GM19452 (cell line): ENCODE measurements at regions not wholly inside any gene's neighbourhood (a gene's known extent, or its start where the extent isn't known, plus 50 kb on each side); places are given as distances from the start of the nearest gene placed in this dataset.
"Not testable (repeated sequence)": the region's sequence is repeated elsewhere in the genome, so short reads cannot be mapped to it uniquely, and the experiment has no call there.

Experiments
- ATAC-seq: cut with Tn5 transposase; IDR thresholded peaks from one replicate; pipeline ENCODE4 v1.9.1; 2021; ENCODE audit not compliant: unreplicated experiment

DNA sequence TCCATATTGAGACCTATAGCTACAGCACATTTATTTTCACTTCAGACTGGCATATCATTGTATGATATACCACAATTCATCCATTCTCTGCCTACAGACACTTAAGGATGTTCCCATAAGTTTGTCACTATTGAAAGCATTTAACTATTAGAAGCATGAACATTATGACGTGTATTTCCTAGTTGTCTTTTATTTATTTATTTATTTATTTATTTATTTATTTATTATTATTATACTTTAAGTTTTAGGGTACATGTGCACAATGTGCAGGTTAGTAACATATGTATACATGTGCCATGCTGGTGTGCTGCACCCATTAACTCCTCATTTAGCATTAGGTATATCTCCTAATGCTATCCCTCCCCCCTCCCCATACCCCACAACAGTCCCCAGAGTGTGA, 448.0 kb downstream of the TMEM232 start:
- ATAC-seq: not testable (repeated sequence)

DNA sequence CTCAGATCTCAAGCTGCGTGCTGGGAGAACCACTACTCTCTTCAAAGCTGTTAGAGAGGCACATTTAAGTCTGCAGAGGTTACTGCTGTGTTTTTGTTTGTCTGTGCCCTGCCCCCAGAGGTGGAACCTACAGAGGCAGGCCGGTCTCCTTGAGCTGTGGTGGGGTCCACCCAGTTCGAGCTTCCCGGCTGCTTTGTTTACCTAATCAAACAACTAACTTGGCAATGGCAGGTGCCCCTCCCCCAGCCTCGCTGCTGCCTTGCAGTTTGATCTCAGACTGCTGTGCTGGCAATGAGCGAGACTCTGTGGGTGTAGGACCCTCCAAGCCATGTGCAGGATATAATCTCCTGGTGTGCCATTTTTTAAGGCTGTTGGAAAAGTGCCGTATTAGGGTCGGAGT, 442.4 kb downstream of the TMEM232 start:
- not testable (repeated sequence) for ATAC-seq

- no peak for ATAC-seq
These were observed 437.5 kb downstream of the TMEM232 start for GRCh38 chr5:110288766-110289511.

GRCh38 chr5:110289512-110289810, 437.0 kb downstream of the TMEM232 start:
- ATAC-seq: no peak

GRCh38 chr5:110290542-110290941, 435.9 kb downstream of the TMEM232 start:
- ATAC-seq: no peak

DNA sequence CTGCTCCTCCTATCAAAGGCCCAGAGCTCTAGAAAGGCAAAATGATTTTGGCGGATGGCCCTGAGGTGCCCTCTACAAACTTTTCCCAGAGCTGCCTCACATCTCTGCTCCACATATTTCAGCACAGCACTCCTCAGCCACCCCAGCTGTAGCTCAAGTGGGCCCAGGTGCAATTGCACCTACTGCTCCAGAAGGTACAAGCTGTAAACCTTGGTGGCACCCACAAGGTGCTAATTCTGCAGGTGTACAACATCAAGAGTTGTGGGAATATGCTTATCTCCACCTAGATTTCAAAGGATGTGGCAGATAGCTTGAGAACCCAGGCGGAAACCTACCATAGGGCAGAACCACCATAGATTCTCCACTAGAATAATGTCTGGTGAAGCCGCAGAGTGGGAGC, 432.2 kb downstream of the TMEM232 start:
- no peak for ATAC-seq

- no peak for ATAC-seq
These were observed 429.3 kb downstream of the TMEM232 start for GRCh38 chr5:110297152-110297670.

DNA sequence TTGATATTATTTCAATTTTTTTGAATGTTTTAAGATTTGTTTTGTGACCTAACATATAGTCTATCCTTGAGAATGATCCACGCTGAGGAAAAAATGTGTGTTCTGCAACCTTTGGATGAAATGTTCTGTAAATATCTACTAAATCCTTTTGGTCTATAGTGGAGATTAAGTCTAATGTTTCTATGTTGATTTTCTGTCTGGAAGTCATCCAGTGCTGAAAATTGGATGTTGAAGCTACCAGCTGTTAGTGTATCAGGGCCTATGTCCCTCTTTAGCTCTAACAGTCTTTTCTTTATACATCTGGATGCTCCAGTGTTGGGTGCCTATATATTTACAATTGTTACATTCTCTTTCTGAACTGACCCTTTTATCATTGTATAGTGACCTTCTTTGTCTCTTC, 422.3 kb downstream of the TMEM232 start:
- ATAC-seq: no peak

- ATAC-seq: no peak
These were observed 419.8 kb downstream of the TMEM232 start for GRCh38 chr5:110306650-110307049.

DNA sequence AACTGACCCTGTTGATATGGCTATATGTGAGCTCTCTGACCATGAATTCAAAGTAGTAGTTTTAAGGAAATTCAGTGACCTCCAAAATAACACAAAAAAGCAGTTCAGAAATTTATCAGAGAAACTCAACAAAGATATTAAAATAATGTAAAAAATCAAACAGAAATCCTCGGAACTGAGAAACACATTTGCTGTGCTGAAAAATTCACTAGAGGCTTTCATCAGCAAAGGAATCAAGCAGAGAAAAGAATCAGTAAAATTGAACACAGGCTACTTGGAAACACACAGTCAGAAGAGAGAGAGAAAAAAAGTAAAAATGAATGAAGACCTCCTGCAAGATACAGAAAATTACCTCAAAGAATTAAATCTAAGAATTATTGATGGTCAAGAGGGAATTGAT, 417.2 kb downstream of the TMEM232 start:
- ATAC-seq: no peak

DNA sequence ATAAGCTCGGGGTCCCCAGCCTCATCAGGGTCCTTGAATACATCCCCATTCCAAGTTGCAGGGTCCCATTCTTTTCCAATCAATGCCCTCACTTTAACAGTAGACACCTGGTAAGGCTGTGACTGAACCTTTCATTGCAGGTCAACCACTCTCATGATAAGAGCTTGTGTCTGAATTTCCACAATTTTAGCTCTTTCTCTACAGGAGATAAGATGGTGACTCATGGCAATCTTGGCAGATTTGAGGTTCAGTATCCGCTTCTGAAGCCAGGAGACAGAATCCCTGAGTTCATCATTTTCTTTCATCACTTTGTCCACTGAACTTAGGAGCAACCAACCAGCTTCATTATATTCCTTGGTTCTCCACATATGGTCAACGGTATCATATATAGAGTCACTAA, 409.9 kb downstream of the TMEM232 start:
- ATAC-seq: not testable (repeated sequence)

GRCh38 chr5:110321117-110321516, 405.4 kb downstream of the TMEM232 start:
- ATAC-seq: no peak

- ATAC-seq: no peak
These were observed 403.1 kb downstream of the TMEM232 start for GRCh38 chr5:110323357-110323756.

DNA sequence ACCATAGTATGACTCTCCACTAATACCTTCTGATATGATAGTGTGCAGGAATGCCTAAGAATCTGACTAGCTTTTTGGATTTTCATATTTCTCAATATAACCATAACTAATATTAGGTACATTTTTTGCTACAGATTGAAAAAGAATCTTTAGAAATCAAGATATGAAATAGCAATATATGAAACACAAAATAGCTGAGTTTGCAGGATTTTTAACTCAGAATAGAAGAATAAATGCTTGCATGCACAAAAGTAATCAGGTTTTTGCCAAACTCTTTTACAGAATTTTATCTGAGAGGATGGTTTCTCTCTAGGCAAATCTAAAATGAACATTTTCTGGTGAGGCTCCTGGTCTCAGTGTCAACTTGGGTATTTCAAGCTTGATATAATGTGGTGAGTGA, 402.6 kb downstream of the TMEM232 start:
- no peak for ATAC-seq

DNA sequence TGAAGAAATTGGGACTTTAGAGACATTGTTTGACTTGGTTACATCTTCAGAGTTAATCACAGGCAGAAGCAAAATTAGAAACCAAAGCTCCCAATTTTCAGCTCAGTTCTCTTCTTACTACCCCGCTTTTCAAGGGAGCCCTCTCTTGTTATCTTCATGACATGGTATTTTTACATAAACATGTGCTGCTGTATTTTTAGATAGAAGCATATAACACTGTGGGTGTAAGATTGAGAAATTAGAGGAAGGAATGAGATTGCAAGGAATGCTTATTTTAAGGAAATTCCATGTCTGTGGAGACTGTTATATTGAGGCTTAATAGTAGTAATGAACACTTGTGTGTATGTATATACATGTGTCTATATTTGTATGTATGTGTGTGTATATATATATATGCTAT, 401.6 kb downstream of the TMEM232 start:
- ATAC-seq: no peak

DNA sequence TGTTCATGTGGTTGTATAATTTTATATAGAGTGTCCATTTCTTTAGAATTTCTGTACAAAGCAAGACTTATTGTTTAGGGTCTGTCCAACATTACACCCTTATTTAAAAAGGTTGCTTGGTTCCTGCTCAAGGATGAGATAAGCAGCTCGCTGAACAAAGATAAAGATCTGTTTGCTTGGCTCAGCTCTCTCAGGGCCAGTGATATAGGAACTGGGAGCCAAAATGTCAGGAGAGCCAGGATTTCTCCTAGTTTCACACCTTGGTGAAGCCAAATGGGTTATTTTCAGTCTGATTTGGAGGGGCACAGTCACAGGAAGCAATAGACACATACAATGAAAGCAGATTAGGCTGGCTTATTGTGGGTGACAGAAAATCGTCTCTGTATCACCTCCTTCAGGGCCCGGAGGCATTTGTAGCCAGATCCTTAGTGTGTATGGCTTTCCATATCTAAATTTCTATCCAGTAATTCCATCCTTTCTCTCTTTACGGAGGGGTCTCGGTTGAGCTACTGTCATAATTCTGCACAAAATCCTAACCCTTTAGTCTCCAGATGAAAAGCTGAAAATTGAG, 396.4 kb downstream of the TMEM232 start:
- ATAC-seq: no peak

DNA sequence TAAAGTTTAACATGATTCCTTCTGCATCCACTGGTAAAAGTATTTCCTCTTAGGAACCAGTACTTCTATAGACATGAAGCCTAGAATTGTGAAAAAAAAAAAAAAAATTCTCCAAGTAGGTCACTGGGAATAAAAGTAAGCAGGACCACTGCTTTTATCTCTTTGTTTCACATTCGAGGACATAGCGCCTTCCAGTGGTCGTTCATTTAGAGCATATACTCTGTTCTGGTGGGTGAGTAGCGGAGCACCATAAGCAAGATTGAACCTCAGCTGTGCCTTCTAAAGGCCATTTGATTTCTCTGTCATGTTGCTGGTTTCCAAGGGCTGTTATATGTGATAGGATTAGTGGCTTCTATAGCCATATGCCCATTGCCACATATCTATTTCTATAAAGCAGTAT, 393.1 kb downstream of the TMEM232 start:
- no peak for ATAC-seq

GRCh38 chr5:110335361-110336066, 391.0 kb downstream of the TMEM232 start:
- no peak for ATAC-seq

DNA sequence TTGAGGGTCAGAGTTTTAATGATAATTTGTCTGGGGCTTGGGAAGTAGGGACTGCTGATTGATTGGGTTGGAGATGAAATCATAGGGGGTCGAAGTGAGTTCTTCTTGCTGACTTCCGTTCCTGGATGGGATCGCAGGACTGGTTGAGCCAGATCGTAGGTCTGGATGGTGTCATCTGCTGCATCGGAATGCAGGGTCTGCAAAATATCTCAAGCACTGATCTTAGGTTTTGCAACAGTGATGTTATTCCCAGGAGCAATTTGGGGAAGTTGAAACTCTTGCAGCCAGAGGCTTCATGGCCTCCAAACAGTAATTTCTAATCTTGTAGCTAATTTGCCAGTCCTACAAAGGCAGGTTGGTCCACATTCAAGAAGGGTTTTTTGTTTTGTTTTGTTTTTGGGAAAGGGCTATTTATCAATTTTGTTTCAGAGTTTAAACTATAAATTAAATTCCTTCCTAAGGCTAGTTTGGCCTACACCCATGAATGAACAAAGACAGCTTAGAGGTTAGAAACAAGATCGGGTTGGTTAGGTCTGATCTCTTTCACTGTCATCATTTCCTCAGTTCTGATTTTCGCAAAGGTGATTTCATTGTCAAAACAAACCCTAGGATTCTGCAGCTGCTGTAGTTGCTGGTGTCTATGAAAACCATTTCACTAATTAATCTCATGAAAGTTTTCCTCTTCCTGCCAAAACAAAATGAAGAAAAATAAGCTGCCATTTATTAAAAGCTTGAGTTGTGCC, 388.0 kb downstream of the TMEM232 start:
- no peak for ATAC-seq

GRCh38 chr5:110339399-110339798, 387.1 kb downstream of the TMEM232 start:
- no peak for ATAC-seq

GRCh38 chr5:110341836-110342235, 384.6 kb downstream of the TMEM232 start:
- no peak for ATAC-seq

DNA sequence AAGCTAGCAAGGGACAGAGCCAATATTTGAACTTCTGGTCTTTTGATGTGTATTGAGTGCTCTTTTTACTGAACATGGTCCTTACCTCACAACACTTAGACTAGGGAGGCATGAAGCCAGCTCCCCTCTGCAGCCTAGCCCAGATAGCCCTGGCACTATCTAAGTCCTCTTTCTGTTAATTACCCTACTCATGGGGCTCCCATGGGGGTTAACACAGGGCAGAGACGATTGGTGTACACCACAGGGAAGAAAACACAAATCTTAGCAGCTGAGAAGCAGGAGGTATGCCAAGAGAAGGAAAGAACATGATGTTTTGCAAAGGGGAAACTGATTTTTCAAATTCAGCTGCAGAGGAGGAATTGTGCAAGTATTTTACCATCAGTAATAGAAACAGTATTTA, 383.8 kb downstream of the TMEM232 start:
- ATAC-seq: no peak
